SU-DHL-6 (cell line): ENCODE measurements at regions not wholly inside any gene's neighbourhood (a gene's known extent, or its start where the extent isn't known, plus 50 kb on each side); places are given as distances from the start of the nearest gene placed in this dataset.

ENCODE experiments used
- H2AFZ ChIP-seq: fragments of 200-600 bp; sonication (generic); 2 replicates; pipeline ENCODE4 v1.6.1; 2014; ENCODE audit warnings: low read depth, mild to moderate bottlenecking, moderate library complexity, mixed read lengths, antibody characterized with exemption, low read length; ENCODE audit not compliant: severe bottlenecking
- H3F3A ChIP-seq: fragments of 200-600 bp; shearing (Covaris generic); 2 replicates; pipeline ENCODE4 v1.6.0; 2016; ENCODE audit warnings: antibody characterized with exemption, mild to moderate bottlenecking; ENCODE audit not compliant: insufficient read depth
- H3K27ac ChIP-seq: fragments of 200-600 bp; sonication (generic); 2 replicates; pipeline ENCODE4 v1.5.1; 2016; ENCODE audit warnings: low read depth, mild to moderate bottlenecking, low read length, moderate library complexity, mixed read lengths
- H3K27me3 ChIP-seq: fragments of 200-600 bp; sonication (generic), shearing (Covaris generic); 2 replicates; pipeline ENCODE4 v1.6.0; 2014; ENCODE audit warnings: mild to moderate bottlenecking, low read length
- H3K36me3 ChIP-seq: fragments of 200-600 bp; sonication (generic); 2 replicates; pipeline ENCODE4 v1.6.1; 2014; ENCODE audit warnings: mild to moderate bottlenecking, low read length, mixed read lengths
- H3K4me2 ChIP-seq: fragments of 300-600, 200-600 bp; shearing (Covaris generic), sonication (generic); 2 replicates; pipeline ENCODE4 v1.6.0; 2014; ENCODE audit warnings: low read length, low read depth, mild to moderate bottlenecking; ENCODE audit not compliant: poor library complexity, severe bottlenecking
- H3K4me3 ChIP-seq: fragments of 200-600 bp; sonication (generic); 2 replicates; pipeline ENCODE4 v1.5.1; 2014; ENCODE audit warnings: antibody characterized with exemption, low read length, mild to moderate bottlenecking, mixed read lengths; ENCODE audit not compliant: insufficient read depth, poor library complexity, severe bottlenecking
- H3K79me2 ChIP-seq: fragments of 200-600 bp; sonication (generic); 2 replicates; pipeline ENCODE4 v1.6.1; 2014; ENCODE audit warnings: mild to moderate bottlenecking, low read length, moderate library complexity; ENCODE audit not compliant: insufficient read depth
- H3K9ac ChIP-seq: fragments of 200-600 bp; sonication (generic); 2 replicates; pipeline ENCODE4 v1.7.0; 2014; ENCODE audit warnings: mild to moderate bottlenecking, low read length
- H3K9me2 ChIP-seq: fragments of 200-600 bp; sonication (generic); replicated peaks from 2 replicates; pipeline ENCODE4 v1.6.1; 2014; ENCODE audit warnings: low read length; ENCODE audit not compliant: insufficient read depth
- H3K9me3 ChIP-seq: fragments of 200-600 bp; sonication (generic); 2 replicates; pipeline ENCODE4 v1.6.1; 2014; ENCODE audit warnings: low read length, mixed read lengths; ENCODE audit not compliant: insufficient read depth
- H4K20me1 ChIP-seq: fragments of 200-600 bp; sonication (generic); 2 replicates; pipeline ENCODE4 v1.6.1; 2014; ENCODE audit warnings: low read depth, mild to moderate bottlenecking, antibody characterized with exemption, low read length, moderate library complexity, mixed read lengths
- EZH2phosphoT487 ChIP-seq: fragments of 200-600 bp; sonication (generic), shearing (Covaris generic); conservative IDR thresholded peaks from 2 replicates; pipeline ENCODE4 v1.6.1; 2018; ENCODE audit warnings: mild to moderate bottlenecking, antibody characterized with exemption, low read length, moderate library complexity, mixed read lengths
- TF ChIP-seq, protein P1 (sequence below): fragments of 200-600 bp; sonication (generic); IDR thresholded peaks from one replicate; pipeline ENCODE4 v1.5.1; 2017; ENCODE audit warnings: antibody characterized with exemption, mild to moderate bottlenecking, low read length, moderate library complexity; ENCODE audit not compliant: insufficient read depth, poor library complexity, severe bottlenecking

DNA sequence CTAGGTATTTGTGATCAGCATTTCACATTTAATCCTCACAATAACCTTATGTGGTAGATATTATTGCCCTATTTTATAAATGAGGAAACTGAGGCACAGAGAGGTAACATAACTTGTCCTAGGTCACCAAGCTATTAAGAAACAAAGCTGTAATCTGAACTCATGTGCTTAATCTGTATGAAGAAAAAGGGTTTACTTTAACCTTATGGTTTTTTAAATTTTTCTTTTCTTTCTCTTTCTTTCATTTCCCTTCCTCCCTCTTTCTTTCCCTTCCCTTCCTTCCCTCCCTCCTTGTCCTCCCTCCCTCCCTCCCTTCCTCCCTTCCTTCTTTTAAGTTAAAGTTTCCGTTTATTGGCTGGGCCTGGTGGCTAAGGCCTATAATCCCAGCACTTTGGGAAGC, 105.2 kb upstream of the AMZ2 start:
- no peak overlapping the region for H3K9ac ChIP-seq
- H3K36me3 ChIP-seq = no peaks in the 10 kb centered on the region
- no peak overlapping the region for H3K4me3 ChIP-seq
- no peak overlapping the region for H3K4me2 ChIP-seq
- no peak overlapping the region for H2AFZ ChIP-seq
- no peaks in the 10 kb centered on the region for H3K9me3 ChIP-seq
- H3F3A ChIP-seq = no peaks in the 10 kb centered on the region
- H3K9me2 ChIP-seq = no peaks in the 10 kb centered on the region
- H3K79me2 ChIP-seq = no peaks in the 10 kb centered on the region
- no peaks in the 10 kb centered on the region for H3K27me3 ChIP-seq
- H3K27ac ChIP-seq = no peak overlapping the region
- no peaks in the 10 kb centered on the region for H4K20me1 ChIP-seq
- no peak for TF ChIP-seq EZH2phosphoT487
- TF ChIP-seq, protein P1, sequence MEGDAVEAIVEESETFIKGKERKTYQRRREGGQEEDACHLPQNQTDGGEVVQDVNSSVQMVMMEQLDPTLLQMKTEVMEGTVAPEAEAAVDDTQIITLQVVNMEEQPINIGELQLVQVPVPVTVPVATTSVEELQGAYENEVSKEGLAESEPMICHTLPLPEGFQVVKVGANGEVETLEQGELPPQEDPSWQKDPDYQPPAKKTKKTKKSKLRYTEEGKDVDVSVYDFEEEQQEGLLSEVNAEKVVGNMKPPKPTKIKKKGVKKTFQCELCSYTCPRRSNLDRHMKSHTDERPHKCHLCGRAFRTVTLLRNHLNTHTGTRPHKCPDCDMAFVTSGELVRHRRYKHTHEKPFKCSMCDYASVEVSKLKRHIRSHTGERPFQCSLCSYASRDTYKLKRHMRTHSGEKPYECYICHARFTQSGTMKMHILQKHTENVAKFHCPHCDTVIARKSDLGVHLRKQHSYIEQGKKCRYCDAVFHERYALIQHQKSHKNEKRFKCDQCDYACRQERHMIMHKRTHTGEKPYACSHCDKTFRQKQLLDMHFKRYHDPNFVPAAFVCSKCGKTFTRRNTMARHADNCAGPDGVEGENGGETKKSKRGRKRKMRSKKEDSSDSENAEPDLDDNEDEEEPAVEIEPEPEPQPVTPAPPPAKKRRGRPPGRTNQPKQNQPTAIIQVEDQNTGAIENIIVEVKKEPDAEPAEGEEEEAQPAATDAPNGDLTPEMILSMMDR = no peak

DNA sequence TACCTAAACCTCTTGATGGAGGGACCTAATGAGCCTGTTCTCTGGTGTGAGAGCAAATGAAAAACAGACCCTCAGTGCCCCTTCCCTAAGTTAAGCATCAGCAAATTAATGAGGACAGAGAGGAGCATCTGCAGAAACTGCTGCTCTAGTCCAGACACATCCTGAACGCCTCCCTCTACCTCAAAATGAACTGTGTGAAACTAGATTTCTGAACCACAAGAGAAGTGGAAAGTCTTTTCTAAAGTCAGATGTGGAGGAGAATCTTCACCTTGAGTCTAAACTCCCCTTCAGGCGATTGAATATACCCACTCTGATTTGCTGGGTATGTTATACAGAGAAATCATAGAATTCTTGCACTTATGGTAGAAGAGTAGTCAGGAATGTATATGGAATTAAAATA, 104.4 kb upstream of the AMZ2 start:
- Histone ChIP-seq H3K4me2 (no peak overlapping the region), H4K20me1 (no peaks in the 10 kb centered on the region), H3F3A (no peaks in the 10 kb centered on the region), H3K4me3 (no peak overlapping the region), H3K36me3 (no peaks in the 10 kb centered on the region), H3K9ac (no peak overlapping the region), H3K27me3 (no peaks in the 10 kb centered on the region), H3K27ac (no peak overlapping the region), H3K79me2 (no peaks in the 10 kb centered on the region), H3K9me3 (no peaks in the 10 kb centered on the region), H3K9me2 (no peaks in the 10 kb centered on the region), H2AFZ (no peak overlapping the region)
- TF ChIP-seq, protein P1 = no peak
- no peak for TF ChIP-seq EZH2phosphoT487

DNA sequence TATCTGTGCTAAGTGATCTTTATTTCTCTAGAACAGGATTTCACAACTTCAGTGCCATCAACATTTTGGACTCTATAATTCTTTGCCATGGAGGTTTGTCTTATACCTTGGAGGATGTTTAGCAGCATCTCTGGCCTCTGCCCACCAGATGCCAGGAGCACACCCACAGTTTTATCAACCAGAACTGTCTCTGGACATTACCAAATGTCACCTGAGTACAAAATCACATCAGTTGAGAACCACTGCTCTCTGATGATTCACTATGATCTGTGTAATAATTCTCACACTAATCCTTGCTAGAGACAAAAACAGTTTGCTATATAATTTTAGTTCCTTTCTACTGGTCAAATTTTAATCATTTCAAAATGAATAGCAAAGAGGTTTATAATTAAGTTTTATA, 102.8 kb upstream of the AMZ2 start:
- Histone ChIP-seq H3F3A (no peaks in the 10 kb centered on the region), H3K27ac (no peak overlapping the region), H3K27me3 (no peaks in the 10 kb centered on the region), H3K4me3 (no peak overlapping the region), H3K4me2 (no peak overlapping the region), H4K20me1 (no peaks in the 10 kb centered on the region), H3K9me2 (no peaks in the 10 kb centered on the region), H3K36me3 (no peaks in the 10 kb centered on the region), H3K79me2 (no peaks in the 10 kb centered on the region), H3K9ac (no peak overlapping the region), H3K9me3 (no peaks in the 10 kb centered on the region), H2AFZ (no peak overlapping the region)
- TF ChIP-seq EZH2phosphoT487 = no peak
- TF ChIP-seq, protein P1 = no peak

DNA sequence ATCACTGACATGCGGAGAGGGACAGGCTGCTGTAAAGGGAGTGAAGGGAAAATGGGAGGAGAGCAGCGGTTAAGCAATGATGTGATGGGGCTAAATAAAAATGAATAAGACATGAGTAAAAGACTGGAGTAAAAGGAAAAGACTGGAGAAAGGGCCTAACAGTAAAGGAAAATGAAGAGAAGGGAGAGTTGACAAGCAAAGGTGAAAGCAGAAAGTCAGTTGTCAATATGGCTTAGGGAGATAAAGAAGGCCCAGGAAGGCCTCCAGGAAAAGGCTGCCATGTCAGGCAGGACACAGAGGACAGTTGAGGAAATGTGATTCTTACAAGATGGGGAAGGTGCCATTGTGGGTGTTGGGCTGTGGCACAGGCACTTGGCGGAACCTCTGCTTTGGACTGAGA, 98.9 kb upstream of the AMZ2 start:
- Histone ChIP-seq H3K9ac (no peak overlapping the region), H3K36me3 (no peaks in the 10 kb centered on the region), H3K27me3 (no peaks in the 10 kb centered on the region), H3K9me3 (no peaks in the 10 kb centered on the region), H4K20me1 (no peaks in the 10 kb centered on the region), H3K4me2 (no peak overlapping the region), H3K4me3 (no peak overlapping the region), H3F3A (no peaks in the 10 kb centered on the region), H3K27ac (no peak overlapping the region), H3K9me2 (no peaks in the 10 kb centered on the region), H3K79me2 (no peaks in the 10 kb centered on the region), H2AFZ (no peak overlapping the region)
- no peak for TF ChIP-seq EZH2phosphoT487
- TF ChIP-seq, protein P1 = no peak
